ENCODE measurements at regions not wholly inside any gene's neighbourhood (a gene's known extent, or its start where the extent isn't known, plus 50 kb on each side); places are given as distances from the start of the nearest gene placed in this dataset.
"Not testable (repeated sequence)": the region's sequence is repeated elsewhere in the genome, so short reads cannot be mapped to it uniquely, and the experiment has no call there.

DNA sequence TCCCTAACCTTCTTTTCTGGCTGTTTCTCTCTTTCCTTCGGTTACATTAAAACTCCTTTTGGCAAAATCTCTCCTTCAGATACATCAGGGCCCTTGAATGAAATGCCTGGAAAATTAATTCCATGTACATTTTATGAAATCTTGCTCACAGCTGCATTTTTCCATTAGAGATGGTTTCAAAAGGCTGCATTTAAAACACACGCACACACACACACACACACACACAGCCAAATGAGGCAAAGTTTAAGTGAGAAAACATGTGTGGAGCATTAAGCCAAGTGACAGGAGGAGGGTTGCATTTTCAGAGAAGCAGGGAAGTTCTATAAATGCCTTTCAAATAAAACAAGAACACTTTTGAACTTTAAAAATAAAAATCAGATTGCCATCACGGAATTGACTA lies 216.4 kb downstream of the LRIG3 start:
- CTCF ChIA-PET: no interaction called here
- Histone ChIP-seq H3K27ac (ENCODE audit: low read depth, low read length) (no peak overlapping the region), H3K9me3 (ENCODE audit: control insufficient read depth, insufficient read depth, low read length) (no peaks in the 10 kb centered on the region), H3K4me3 (ENCODE audit: low read depth, low read length) (no peak overlapping the region), H3K27me3 (ENCODE audit: control insufficient read depth, insufficient read depth, low read length) (no peaks in the 10 kb centered on the region)
- TF ChIP-seq, protein P1, sequence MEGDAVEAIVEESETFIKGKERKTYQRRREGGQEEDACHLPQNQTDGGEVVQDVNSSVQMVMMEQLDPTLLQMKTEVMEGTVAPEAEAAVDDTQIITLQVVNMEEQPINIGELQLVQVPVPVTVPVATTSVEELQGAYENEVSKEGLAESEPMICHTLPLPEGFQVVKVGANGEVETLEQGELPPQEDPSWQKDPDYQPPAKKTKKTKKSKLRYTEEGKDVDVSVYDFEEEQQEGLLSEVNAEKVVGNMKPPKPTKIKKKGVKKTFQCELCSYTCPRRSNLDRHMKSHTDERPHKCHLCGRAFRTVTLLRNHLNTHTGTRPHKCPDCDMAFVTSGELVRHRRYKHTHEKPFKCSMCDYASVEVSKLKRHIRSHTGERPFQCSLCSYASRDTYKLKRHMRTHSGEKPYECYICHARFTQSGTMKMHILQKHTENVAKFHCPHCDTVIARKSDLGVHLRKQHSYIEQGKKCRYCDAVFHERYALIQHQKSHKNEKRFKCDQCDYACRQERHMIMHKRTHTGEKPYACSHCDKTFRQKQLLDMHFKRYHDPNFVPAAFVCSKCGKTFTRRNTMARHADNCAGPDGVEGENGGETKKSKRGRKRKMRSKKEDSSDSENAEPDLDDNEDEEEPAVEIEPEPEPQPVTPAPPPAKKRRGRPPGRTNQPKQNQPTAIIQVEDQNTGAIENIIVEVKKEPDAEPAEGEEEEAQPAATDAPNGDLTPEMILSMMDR (IDR thresholded peaks at IDR 0.05; ENCODE audit: low read depth, low read length): no peak
- POLR2A ChIA-PET: no interaction called here
- no peak for DNase-seq (ENCODE audit: low read depth, low spot score)

DNA sequence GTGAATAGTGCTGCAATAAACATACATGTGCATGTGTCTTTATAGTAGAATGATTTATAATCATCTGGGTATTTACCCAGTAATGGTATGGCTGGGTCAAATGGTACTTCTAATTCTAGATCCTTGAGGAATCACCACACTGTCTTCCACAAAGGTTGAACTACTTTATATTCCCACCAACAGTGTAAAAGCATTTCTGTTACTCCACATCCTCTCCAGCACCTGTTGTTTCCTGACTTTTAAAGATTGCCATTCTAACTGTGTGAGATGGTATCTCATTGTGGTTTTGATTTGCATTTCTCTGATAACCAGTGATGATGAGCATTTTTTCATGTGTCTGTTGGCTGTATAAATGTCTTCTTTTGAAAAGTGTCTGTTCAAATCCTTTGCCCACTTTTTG lies 215.5 kb downstream of the LRIG3 start:
- CTCF ChIA-PET; H3K4me3 ChIP-seq (ENCODE audit: low read depth, low read length); H3K27ac ChIP-seq (ENCODE audit: low read depth, low read length); H3K27me3 ChIP-seq (ENCODE audit: control insufficient read depth, insufficient read depth, low read length); POLR2A ChIA-PET; H3K9me3 ChIP-seq (ENCODE audit: control insufficient read depth, insufficient read depth, low read length); DNase-seq (ENCODE audit: low read depth, low spot score): not testable (repeated sequence)

DNA sequence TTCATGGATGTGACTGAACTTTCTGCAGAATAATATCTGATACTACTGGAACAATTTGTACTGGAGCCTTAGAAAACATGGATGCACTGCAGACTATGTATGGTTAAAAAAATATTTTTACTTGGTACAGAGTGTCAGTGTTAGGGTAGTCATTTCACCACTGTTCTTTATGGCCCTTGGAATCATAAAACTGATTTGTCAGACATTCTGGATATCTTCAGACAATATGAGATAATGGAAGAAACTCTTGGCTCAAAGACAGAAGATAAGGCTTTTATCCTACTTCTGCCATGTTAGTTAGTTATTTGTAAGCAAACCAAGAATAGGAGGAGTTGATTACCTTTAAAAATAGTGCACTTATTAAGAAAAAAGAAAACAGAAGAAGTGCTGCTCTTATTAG lies 209.4 kb downstream of the LRIG3 start:
- TF ChIP-seq, protein P1 (IDR thresholded peaks at IDR 0.05; ENCODE audit: low read depth, low read length): no peak
- Histone ChIP-seq H3K27me3 (ENCODE audit: control insufficient read depth, insufficient read depth, low read length) (no peaks in the 10 kb centered on the region), H3K9me3 (ENCODE audit: control insufficient read depth, insufficient read depth, low read length) (peaks cover 6% of the 10 kb centered on the region), H3K27ac (ENCODE audit: low read depth, low read length) (no peak overlapping the region), H3K4me3 (ENCODE audit: low read depth, low read length) (no peak overlapping the region)
- ChIA-PET CTCF (no interaction called here), POLR2A (no interaction called here)
- no peak for DNase-seq (ENCODE audit: low read depth, low spot score)

DNA sequence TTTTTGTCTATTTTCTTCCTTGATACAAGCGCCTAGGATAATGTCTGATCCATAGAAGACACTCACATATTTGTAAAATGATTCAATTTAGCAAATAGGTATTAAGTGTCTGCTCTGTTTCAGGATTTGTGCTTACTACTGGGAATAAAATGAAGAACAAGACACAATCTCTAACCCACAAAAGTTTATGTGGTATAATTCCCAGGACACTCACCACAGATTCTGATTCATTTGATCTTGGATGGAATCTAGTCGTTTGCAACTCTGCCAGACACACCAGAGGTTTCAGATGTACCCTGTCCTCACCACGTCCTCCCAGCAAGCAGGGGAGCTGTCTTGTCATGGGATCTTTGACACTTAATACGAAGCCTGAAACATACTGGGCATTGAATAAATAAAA lies 208.3 kb downstream of the LRIG3 start:
- ChIA-PET CTCF (interaction anchor here (0.6 kb wide), 1 partner anchor 30 kb away, joined by 3 read pairs; no protein-coding TSS in a partner anchor), POLR2A (no interaction called here)
- H3K9me3 ChIP-seq (ENCODE audit: control insufficient read depth, insufficient read depth, low read length): peaks cover 6% of the 10 kb centered on the region
- H3K27me3 ChIP-seq (ENCODE audit: control insufficient read depth, insufficient read depth, low read length): no peaks in the 10 kb centered on the region
- TF ChIP-seq, protein P1 (IDR thresholded peaks at IDR 0.05; ENCODE audit: low read depth, low read length): no peak
- no peak overlapping the region for H3K27ac ChIP-seq (ENCODE audit: low read depth, low read length)
- H3K4me3 ChIP-seq (ENCODE audit: low read depth, low read length): no peak overlapping the region
- peak; percentile 11 for DNase-seq (ENCODE audit: low read depth, low spot score)

DNA sequence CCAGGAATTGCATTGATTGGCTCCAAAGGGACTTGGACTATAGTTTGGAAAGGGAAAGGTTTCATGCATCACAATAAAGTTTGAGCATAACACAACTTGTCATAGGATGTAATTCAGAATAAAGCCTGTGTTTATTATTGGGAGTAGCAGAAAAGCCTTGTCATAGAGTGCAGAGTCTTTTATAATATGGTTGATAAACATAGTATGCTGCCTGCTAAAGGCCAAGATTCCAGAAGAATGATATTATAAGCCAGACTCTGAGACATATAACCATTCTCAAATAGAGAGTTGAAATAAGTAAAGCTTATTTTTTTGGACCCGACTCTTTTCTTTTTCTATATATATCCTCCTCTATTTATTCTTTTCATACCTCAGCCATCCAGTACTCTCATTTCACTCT lies 207.3 kb downstream of the LRIG3 start:
- CTCF ChIA-PET: no interaction called here
- DNase-seq (ENCODE audit: low read depth, low spot score): no peak
- no peaks in the 10 kb centered on the region for H3K27me3 ChIP-seq (ENCODE audit: control insufficient read depth, insufficient read depth, low read length)
- H3K9me3 ChIP-seq (ENCODE audit: control insufficient read depth, insufficient read depth, low read length): peaks cover 6% of the 10 kb centered on the region
- H3K4me3 ChIP-seq (ENCODE audit: low read depth, low read length): no peak overlapping the region
- TF ChIP-seq, protein P1 (IDR thresholded peaks at IDR 0.05; ENCODE audit: low read depth, low read length): no peak
- POLR2A ChIA-PET: no interaction called here
- H3K27ac ChIP-seq (ENCODE audit: low read depth, low read length): no peak overlapping the region

DNA sequence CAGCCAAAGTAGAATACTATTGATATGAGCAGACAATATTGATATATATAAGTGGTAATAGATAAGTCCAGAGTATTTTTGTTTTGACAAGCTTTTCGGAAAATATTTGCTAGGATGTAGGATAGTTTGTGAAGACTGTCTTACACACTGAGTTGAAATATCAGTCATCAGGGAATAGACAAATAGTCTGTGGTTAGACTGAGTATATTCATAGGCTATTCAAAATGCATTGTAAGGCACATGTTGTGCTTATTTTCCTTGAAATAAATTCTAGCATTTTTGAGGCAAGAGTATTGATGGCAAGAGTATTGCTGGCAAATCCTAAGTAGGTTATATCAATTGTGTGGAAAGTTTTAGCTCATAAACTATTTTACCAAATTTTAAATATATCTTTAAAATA lies 201.1 kb downstream of the LRIG3 start:
- H3K27me3 ChIP-seq (ENCODE audit: control insufficient read depth, insufficient read depth, low read length): no peaks in the 10 kb centered on the region

More for the DNA sequence above, 201.1 kb downstream of the LRIG3 start:
- DNase-seq (ENCODE audit: low read depth, low spot score): no peak
- TF ChIP-seq, protein P1 (IDR thresholded peaks at IDR 0.05; ENCODE audit: low read depth, low read length): no peak
- no peak overlapping the region for H3K4me3 ChIP-seq (ENCODE audit: low read depth, low read length)
- ChIA-PET CTCF (interaction anchor here (0.6 kb wide), 1 partner anchor 613 kb away, joined by 4 read pairs; no protein-coding TSS in a partner anchor), POLR2A (no interaction called here)
- no peaks in the 10 kb centered on the region for H3K9me3 ChIP-seq (ENCODE audit: control insufficient read depth, insufficient read depth, low read length)
- H3K27ac ChIP-seq (ENCODE audit: low read depth, low read length): no peak overlapping the region
